ENCODE measurements at regions not wholly inside any gene's neighbourhood (a gene's known extent, or its start where the extent isn't known, plus 50 kb on each side); places are given as distances from the start of the nearest gene placed in this dataset.

DNA sequence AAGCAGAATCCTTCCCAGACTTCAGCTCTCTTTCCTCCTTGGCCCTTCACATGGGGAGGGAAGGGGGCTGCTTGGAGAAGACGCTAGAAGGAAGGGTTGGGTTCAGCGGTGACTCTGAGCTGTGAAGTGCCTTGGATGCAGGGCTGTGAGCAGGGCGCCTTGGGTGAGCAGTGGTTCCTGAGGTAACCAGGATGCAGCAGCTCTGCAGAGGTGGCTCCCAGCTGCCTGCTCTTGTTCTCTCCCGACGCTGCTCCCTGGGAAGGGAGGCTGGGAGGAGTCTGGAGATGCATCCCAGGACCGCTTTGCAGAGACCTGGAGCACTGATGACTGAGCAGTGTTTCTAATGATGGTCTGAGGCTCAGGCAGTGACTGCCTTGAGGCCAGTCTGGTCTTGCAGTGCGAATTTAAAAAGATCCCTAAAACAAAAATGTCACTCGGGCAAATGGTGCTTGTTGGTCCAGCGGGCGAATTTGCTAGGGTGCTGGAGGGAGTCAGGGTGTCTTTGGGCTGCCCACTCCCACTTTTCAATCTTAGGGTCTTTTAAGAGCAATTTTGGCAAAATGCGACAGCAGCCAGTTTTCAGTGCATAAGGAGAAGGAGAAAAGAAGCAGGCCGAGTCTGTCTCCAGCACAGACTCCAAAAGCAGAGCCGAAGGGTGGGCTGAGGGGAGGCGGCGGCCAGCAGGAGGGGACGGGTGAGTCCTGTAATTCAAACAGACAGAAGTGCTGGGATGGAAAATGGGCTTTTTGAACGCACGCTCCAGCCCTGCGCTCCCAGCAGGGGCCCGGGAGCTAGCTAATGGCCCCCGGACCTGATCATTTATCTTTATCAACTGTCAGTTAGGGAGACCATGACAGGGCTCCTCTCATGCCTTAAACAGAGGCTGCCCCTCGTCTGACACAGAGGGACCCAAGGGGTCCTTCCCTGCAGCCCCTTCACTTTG, 191.2 kb upstream of the SHH start:
- DNase-seq (ENCODE audit: low read depth in 1 of 2, low spot score in 1 of 2), result no peak
- in situ Hi-C loops (cut with HindIII; ENCODE audit: low pct_unique_long_range_greater_than_20kb, low sequenced_read_pairs), result no loop called here
- TF ChIP-seq JUND (IDR thresholded peaks at IDR 0.05; ENCODE audit: low read depth), result no peak

DNA sequence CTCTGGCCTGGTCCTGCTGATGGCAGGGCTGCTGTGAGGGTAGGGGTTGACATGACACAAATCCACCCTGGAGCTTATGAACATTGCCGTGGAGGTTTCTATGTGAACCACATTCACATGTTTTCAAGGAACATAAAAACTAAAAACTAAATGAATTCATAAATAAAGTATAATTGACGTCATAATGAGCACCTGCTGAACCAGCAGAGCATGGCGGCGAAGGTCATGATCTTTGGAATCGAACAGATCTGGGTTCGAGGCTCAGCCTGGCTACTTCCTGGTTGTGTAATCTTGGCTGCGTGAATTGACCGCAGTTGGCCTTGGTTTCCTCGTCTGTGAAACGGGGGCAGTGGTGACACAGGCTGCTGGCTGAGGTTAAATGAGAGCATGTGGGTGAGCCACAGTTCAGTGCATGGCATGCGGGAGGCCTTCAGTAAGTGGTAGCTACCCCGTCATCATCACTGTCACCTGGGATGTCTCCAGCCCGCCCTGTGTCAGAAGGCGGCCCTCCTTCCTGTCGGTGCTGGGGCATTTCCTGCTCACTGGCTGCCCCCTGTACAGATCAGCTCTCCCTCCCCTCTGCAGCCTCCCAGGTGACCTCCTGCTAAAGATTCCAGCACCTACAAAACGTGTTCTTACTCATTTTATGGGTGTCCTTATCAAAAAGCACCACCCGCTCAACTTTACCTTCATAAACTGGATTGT, 190.3 kb upstream of the SHH start:
- no peak for DNase-seq (ENCODE audit: low read depth in 1 of 2, low spot score in 1 of 2)
- in situ Hi-C loops (cut with HindIII; ENCODE audit: low pct_unique_long_range_greater_than_20kb, low sequenced_read_pairs), result no loop called here
- TF ChIP-seq JUND (IDR thresholded peaks at IDR 0.05; ENCODE audit: low read depth), result no peak

DNA sequence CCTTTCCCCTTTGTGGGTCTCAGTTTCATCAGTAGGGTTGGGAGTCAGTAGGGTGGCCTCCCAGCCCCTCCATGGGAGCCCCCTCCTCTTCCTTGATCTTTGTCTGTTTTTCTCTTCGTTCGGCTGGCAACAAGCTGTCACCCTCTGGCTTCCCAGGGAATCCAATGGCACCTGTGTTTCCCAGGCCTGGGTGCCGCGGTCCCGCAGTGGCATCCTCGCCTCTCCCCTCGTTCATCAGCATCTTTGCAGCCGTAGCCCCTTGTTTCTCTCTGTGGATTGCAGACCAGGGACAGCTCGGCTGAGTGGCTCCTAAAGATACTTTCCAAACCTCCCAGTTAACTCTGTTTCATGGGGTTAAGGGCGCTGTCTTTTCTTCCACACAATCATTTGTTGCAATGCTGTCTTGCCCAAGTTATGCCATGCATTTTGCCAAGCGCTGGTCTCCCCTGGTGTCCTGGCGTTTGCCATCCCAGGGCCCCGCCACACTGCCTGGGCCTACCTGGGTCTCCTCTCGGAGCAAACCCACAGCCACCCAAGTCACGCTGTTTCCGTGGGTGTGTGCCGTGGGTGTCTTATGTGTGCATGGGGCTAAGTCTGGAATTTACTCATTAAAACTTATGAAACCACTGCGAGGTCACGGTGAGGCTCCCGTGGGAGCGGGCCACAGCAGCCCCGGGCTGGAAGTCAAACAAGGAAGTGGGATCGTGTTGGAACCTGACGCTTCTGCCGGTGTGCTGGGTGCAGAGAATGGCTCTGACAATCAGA, 189.4 kb upstream of the SHH start:
- no peak for TF ChIP-seq JUND (IDR thresholded peaks at IDR 0.05; ENCODE audit: low read depth)
- no peak for DNase-seq (ENCODE audit: low read depth in 1 of 2, low spot score in 1 of 2)
- in situ Hi-C loops (cut with HindIII; ENCODE audit: low pct_unique_long_range_greater_than_20kb, low sequenced_read_pairs), result no loop called here

DNA sequence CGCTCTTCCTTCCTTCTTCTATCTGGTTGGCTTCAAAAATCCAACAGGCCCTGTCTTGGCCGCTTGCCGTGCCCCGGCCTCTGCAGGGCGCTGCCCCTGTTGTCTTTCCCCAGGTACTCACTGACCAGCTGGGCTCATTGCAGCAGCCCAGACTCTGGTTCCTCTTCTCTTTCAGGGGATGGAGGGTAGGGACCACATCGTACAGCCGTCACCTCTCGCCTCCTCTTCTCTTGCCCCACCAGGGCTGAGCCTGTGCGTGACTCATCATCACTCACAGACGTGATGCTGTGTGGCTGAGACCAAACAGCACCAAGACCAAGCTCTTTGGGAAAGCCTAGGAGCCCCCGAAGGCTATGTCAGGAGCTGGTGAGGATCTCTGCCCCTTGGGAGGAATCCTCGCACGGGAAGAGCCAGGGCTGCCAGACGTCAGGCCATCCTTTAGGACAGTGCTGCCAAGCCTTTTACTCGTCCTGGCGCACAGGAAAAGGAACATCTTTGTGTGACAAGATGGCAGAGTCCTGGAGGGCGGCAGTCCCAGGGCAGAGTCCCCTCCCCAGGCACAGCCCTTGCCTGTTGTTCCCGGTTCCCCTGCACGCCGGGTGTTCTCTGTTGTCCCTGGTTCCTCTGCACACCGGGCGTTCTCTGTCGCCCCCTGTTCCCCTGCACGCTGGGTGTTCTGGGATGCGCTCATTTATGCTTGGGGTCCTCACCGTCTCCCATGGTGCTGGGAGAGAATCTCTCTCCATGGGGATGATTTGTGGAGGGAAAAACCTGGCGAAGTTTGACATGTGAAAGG, 188.5 kb upstream of the SHH start:
- in situ Hi-C loops (cut with HindIII; ENCODE audit: low pct_unique_long_range_greater_than_20kb, low sequenced_read_pairs), result no loop called here
- no peak for DNase-seq (ENCODE audit: low read depth in 1 of 2, low spot score in 1 of 2)
- no peak for TF ChIP-seq JUND (IDR thresholded peaks at IDR 0.05; ENCODE audit: low read depth)

DNA sequence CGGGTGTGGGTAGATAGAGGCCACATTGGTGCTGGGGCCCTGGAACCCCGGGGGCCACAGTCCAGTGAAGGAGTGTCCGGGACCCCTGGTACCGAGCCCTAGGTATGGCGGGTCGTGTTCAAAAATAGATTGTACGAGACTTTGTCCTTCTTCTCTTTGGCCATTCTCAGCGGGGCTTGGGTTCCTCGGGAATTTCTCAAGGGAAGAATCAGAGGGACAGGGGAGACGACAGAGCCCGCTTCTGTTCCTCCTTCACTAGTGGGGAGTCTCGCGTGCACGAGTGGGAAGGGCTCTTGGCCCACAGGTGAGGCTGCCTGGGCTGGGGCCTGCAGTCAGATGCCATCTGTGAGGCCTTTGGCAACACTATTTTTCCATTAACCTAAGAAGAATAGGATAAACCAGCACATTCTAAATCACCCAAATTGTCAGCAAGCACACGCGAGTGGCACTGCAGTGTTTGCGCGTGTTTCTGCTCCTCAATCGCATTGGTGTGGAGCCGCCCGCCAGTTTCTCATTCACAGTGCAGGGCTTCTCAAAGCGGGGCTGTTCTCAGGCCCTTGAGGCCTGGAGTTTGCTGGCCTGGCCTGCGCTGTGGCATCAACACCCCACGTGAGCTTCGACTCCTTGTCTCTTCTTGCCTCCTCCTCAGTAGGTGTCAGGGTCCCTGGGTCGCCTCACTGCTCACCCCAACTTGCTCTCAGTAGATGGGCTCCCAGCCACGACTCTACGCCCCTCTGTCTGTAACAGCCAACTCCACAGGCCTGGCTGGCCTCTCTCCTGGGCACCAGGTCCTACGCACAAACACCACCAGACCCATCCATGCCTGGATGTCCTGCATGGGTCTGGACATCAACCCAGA, 187.6 kb upstream of the SHH start:
- no peak for TF ChIP-seq JUND (IDR thresholded peaks at IDR 0.05; ENCODE audit: low read depth)
- in situ Hi-C loops (cut with HindIII; ENCODE audit: low pct_unique_long_range_greater_than_20kb, low sequenced_read_pairs), result no loop called here
- DNase-seq (ENCODE audit: low read depth in 1 of 2, low spot score in 1 of 2), result no peak

DNA sequence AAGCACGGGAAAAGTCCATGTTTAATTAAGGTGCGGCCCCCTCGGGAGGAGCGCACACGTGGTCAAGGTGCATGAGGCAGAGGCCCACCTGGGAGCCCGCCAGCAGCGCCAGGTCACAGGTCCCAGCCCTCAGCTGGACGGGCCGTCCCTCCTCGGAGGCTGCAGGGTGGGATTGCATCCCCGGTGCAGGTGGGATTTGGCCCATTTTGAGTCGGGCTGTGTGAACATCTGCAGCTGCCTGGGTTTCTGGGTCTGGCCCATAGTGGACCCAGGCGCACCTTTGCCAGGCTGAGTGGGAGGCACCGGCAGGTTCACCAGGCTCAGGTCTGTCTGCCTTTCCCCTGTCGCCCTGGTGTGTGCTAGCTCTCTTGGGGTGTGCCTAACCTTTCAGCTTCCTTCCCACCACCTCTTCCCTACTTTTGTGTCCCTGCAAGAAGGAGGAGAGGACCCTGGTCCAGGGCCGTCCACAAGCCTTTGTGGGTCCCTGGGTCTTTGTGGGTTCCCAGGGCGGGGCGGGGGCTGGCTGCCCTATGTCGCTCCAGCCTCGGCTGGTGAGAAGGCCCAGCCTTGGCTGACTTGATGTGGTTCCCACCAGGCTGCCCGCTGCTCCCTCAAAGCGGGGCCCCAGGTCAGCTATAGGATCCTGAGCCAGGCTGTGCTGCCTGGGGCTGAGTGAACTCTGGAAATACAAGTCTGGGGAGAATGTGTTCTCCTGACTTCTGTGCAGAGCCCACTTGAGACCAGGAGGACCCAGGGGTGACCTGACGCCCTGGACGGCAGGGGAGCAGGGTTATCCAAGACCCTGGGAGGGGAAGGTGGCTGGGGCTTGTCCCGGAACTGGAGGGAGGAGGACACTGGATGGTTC, 186.7 kb upstream of the SHH start:
- no peak for TF ChIP-seq JUND (IDR thresholded peaks at IDR 0.05; ENCODE audit: low read depth)
- in situ Hi-C loops (cut with HindIII; ENCODE audit: low pct_unique_long_range_greater_than_20kb, low sequenced_read_pairs), result no loop called here
- no peak for DNase-seq (ENCODE audit: low read depth in 1 of 2, low spot score in 1 of 2)

DNA sequence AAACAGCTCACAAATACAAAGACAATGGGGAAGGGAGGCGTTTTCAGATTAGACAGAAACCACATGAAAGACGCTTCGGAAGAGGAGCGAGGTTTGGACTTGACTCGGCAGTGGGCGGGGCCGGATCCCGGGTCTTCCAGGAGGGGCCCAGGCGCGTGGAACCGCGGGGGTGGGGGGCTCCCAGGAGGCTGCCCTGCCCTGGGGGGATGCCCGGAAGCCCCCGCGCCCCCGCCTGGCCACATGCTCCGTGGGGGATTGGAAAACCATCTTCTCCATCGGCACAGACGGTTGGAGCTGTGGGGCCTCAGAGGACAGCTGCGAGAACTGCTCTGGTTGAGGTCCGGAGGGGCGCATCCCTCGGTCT, 186.0 kb upstream of the SHH start:
- in situ Hi-C loops (cut with HindIII; ENCODE audit: low pct_unique_long_range_greater_than_20kb, low sequenced_read_pairs), result no loop called here
- DNase-seq (ENCODE audit: low read depth in 1 of 2, low spot score in 1 of 2), result no peak
- TF ChIP-seq JUND (IDR thresholded peaks at IDR 0.05; ENCODE audit: low read depth), result no peak

DNA sequence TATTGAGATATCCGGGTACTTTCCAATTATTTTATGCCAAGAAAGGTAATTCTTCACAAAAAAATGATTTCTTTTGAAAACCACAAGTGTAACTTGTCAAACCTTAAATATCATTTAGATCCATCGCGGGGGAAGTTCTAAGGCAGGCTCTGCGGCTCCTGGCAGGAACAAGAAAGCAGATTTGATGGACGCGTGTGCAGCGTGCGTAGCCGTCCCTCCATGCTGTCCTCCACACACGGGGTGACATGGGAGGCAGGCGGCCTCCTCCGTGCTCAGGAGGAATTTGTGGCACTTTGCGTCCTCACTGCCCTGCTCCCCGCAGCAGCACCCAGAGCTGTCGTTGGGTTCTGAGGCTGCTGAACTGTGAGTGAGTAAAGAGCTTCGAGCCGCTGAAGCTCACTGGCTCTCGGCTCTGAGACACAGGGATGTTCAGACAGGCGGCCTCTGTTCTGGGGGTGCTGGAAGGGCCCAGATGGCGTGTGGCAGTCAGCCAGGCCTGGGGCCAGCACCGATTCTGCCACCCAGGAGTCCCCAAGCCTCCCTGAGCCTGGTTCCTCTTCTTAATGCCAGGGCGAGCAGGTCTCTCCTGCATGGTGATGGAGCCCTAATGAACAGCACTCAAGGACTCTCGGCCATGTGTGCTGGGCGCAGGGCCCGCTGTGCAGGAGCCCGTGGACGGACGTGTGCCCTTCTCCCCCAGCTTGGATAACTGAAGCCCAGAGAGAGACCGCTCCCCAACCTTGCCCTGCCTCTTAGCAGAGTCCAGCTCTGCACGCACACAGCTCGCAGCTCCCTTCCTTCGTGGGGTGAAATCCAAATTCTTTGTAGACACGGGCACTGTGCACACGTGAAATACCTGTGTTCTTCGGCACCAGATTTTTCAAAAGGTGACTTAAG, 185.4 kb upstream of the SHH start:
- in situ Hi-C loops (cut with HindIII; ENCODE audit: low pct_unique_long_range_greater_than_20kb, low sequenced_read_pairs), result no loop called here
- no peak for TF ChIP-seq JUND (IDR thresholded peaks at IDR 0.05; ENCODE audit: low read depth)
- DNase-seq (ENCODE audit: low read depth in 1 of 2, low spot score in 1 of 2), result no peak

DNA sequence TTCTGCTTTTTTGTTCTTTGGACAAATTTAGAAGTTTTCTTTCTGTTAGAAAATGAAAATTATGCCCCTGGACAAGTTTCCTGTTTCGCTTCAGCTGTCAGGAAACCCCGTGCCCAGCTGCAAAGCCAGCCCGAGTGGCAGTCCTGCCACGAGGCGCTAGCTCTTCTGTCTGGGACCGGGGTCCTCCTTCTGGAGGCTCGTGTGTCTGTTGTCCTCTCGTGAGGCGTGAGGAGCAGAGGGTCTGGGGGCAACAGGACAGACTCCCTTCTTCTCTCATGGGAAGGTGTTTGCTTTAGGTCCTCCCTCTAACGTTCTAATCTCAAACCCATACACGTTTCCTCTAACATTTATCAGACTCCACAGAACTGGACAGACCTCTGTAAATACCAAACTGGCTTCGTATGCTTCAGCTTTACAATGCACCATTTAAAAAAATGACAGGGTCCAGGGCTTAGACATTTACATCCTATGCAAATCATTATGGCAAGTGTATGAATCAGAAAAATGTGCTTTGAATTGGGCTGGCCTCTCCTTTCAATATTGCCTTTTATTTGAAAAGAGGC, 184.5 kb upstream of the SHH start:
- TF ChIP-seq JUND (IDR thresholded peaks at IDR 0.05; ENCODE audit: low read depth), result no peak
- in situ Hi-C loops (cut with HindIII; ENCODE audit: low pct_unique_long_range_greater_than_20kb, low sequenced_read_pairs), result no loop called here
- DNase-seq (ENCODE audit: low read depth in 1 of 2, low spot score in 1 of 2), result no peak
